PC-3 (cell line): ENCODE measurements at regions not wholly inside any gene's neighbourhood (a gene's known extent, or its start where the extent isn't known, plus 50 kb on each side); places are given as distances from the start of the nearest gene placed in this dataset.

Experiments used
- ATAC-seq: fragments of 200-7000 bp; cut with Tn5 transposase; 2 replicates; pipeline ENCODE4 v1.9.1; 2020; ENCODE audit warnings: mild to moderate bottlenecking, moderate library complexity
- BruUV-seq: library from RNA; stranded (reverse); fragments of 400-500 nt; replicated peaks from 2 replicates; lab custom pipeline; 2021; lab: Mats Ljungman, UMichigan
- CTCF ChIA-PET: fragments of 300-600 bp; sonication (Branson Sonifier 250); formaldehyde crosslinking; loops from one replicate; lab custom pipeline; 2022; ENCODE audit warnings: antibody characterized with exemption; lab: Charles Lee
- POLR2A ChIA-PET: fragments of 300-600 bp; sonication (Branson Sonifier 250); formaldehyde crosslinking; loops from one replicate; lab custom pipeline; 2022; ENCODE audit warnings: antibody characterized with exemption; ENCODE audit not compliant: unreplicated experiment; lab: Charles Lee
- DNase-seq: peaks from one replicate; pipeline ENCODE4 v3.0.0-alpha.2; 2015
- H2AFZ ChIP-seq: fragments of 300-600 bp; sonication (generic); 2 replicates; pipeline ENCODE4 v1.6.0; 2016; ENCODE audit warnings: antibody characterized with exemption, low read length
- H3F3A ChIP-seq: fragments of 300-600 bp; sonication (generic); one replicate; pipeline ENCODE4 v1.6.0; 2017; ENCODE audit warnings: antibody characterized with exemption, low read length, control low read depth, mild to moderate bottlenecking; ENCODE audit not compliant: unreplicated experiment
- H3K27ac ChIP-seq: fragments of 300-600 bp; sonication (generic); 2 replicates; pipeline ENCODE4 v1.5.1; 2016; ENCODE audit warnings: mild to moderate bottlenecking, low read length
- H3K27me3 ChIP-seq: fragments of 300-600 bp; sonication (generic); 2 replicates; pipeline ENCODE4 v1.6.1; 2016; ENCODE audit warnings: low read length, mixed read lengths
- H3K36me3 ChIP-seq: fragments of 300-600 bp; sonication (generic); 2 replicates; pipeline ENCODE4 v1.6.1; 2016; ENCODE audit warnings: low read depth, mixed run types, low read length, mixed read lengths
- H3K4me1 ChIP-seq: fragments of 300-600 bp; sonication (generic); 2 replicates; pipeline ENCODE4 v1.5.1; 2016; ENCODE audit warnings: low read length; ENCODE audit not compliant: insufficient read depth
- H3K4me2 ChIP-seq: fragments of 300-600 bp; sonication (generic); 2 replicates; pipeline ENCODE4 v1.6.0; 2016; ENCODE audit warnings: low read length
- H3K4me3 ChIP-seq: fragments of 300-600 bp; sonication (generic); 2 replicates; pipeline ENCODE4 v1.5.1; 2016; ENCODE audit warnings: mild to moderate bottlenecking, low read length, mixed read lengths
- H3K79me2 ChIP-seq: fragments of 300-600 bp; sonication (generic); 2 replicates; pipeline ENCODE4 v1.6.1; 2017; ENCODE audit warnings: low read length, mixed read lengths
- H3K9ac ChIP-seq: fragments of 300-600 bp; sonication (generic); 2 replicates; pipeline ENCODE4 v1.6.0; 2016; ENCODE audit warnings: mild to moderate bottlenecking, low read length
- H3K9me2 ChIP-seq: fragments of 300-600 bp; sonication (generic); replicated peaks from 2 replicates; pipeline ENCODE4 v1.6.1; 2016; ENCODE audit warnings: mixed run types, low read length, mixed read lengths
- H3K9me3 ChIP-seq: fragments of 300-600 bp; sonication (generic); 2 replicates; pipeline ENCODE4 v1.6.1; 2016; ENCODE audit warnings: low read length, mixed read lengths
- H4K20me1 ChIP-seq: fragments of 300-600 bp; sonication (generic); 2 replicates; pipeline ENCODE4 v1.6.1; 2016; ENCODE audit warnings: low read length, mixed read lengths
- EZH2 ChIP-seq: fragments of 300-600 bp; sonication (generic); IDR thresholded peaks from one replicate; pipeline ENCODE4 v1.6.1; 2017; ENCODE audit warnings: antibody characterized with exemption, mild to moderate bottlenecking, low read length; ENCODE audit not compliant: unreplicated experiment
- EZH2phosphoT487 ChIP-seq: fragments of 300-600 bp; sonication (generic); IDR thresholded peaks from 2 replicates; pipeline ENCODE4 v1.6.1; 2018; ENCODE audit warnings: mild to moderate bottlenecking, antibody characterized with exemption, low read length, borderline replicate concordance
- intact Hi-C: fragments of 100-400 bp; cut with micrococcal nuclease; formaldehyde crosslinking; loops from 2 replicates; pipeline ENCODE4 v1.9.0; 2023
- TF ChIP-seq, protein P1 (sequence below): fragments of 300-600 bp; sonication (generic); conservative IDR thresholded peaks from 2 replicates; pipeline ENCODE4 v1.5.1; 2017; ENCODE audit warnings: antibody characterized with exemption, low read depth, mild to moderate bottlenecking, low read length

DNA sequence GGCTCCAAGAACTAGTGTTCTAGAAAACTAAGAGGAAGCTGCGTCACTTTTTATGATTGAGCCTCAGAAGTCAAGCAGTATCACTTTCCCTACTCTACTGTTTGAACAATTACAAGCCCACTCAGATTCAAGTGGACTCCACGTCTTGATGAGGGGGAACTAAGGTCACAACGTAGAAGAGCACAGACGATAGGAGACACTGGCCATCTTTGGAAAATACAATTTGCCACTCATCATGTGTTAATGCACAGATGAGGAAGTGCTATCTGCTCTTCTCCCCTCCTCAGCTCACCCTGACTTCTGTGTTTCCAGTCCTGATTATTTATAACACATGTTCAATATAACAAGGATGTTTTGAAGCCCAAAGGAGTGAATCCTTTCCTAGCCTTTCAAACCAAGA lies 76.1 kb upstream of the CYP1B1 start:
- ATAC-seq (no peak), DNase-seq (no peak)
- Histone ChIP-seq H4K20me1 (no peaks in the 10 kb centered on the region), H3K27me3 (no peaks in the 10 kb centered on the region), H3K36me3 (no peaks in the 10 kb centered on the region), H3K9ac (no peak overlapping the region), H3K9me2 (no peaks in the 10 kb centered on the region), H2AFZ (no peak overlapping the region), H3K79me2 (no peaks in the 10 kb centered on the region), H3F3A (peaks cover 10% of the 10 kb centered on the region), H3K9me3 (no peaks in the 10 kb centered on the region), H3K4me1 (peaks cover 21% of the 10 kb centered on the region), H3K4me2 (no peak overlapping the region), H3K4me3 (no peak overlapping the region), H3K27ac (no peak overlapping the region)
- BruUV-seq = no TSS peak
- TF ChIP-seq EZH2 (no peak), EZH2phosphoT487 (no peak)
- TF ChIP-seq, protein P1, sequence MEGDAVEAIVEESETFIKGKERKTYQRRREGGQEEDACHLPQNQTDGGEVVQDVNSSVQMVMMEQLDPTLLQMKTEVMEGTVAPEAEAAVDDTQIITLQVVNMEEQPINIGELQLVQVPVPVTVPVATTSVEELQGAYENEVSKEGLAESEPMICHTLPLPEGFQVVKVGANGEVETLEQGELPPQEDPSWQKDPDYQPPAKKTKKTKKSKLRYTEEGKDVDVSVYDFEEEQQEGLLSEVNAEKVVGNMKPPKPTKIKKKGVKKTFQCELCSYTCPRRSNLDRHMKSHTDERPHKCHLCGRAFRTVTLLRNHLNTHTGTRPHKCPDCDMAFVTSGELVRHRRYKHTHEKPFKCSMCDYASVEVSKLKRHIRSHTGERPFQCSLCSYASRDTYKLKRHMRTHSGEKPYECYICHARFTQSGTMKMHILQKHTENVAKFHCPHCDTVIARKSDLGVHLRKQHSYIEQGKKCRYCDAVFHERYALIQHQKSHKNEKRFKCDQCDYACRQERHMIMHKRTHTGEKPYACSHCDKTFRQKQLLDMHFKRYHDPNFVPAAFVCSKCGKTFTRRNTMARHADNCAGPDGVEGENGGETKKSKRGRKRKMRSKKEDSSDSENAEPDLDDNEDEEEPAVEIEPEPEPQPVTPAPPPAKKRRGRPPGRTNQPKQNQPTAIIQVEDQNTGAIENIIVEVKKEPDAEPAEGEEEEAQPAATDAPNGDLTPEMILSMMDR = no peak
- ChIA-PET CTCF (no interaction called here), POLR2A (no interaction called here)
- intact Hi-C loops = no loop called here

DNA sequence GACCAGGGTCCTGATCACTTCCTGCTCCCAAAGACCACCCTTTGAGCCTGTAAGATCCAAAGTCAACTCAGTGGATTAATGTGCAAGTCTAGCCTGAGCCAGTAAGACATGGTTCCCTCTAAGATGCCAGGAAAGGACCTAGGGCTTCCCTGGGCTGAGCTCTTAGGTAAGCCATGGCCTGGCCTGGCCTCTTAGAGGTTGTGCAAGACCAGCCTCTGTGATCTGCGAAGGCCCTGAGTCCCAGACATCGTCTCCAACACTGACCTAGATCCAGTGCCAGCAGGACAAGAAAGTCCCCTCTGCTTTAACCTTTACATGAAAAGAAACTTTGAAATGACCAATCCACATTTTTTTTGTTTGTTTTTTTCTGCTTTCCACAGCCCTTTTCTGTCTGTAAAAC lies 73.6 kb upstream of the CYP1B1 start:
- H2AFZ ChIP-seq = no peak overlapping the region
- H3K4me2 ChIP-seq = no peak overlapping the region
- H3K79me2 ChIP-seq = no peaks in the 10 kb centered on the region
- H4K20me1 ChIP-seq = no peaks in the 10 kb centered on the region
- no peaks in the 10 kb centered on the region for H3K9me2 ChIP-seq
- H3K9me3 ChIP-seq = no peaks in the 10 kb centered on the region
- H3K27me3 ChIP-seq = no peaks in the 10 kb centered on the region
- peaks cover 42% of the 10 kb centered on the region for H3K4me1 ChIP-seq
- peaks cover 10% of the 10 kb centered on the region for H3F3A ChIP-seq
- H3K9ac ChIP-seq = no peak overlapping the region
- POLR2A ChIA-PET = no interaction called here
- intact Hi-C loops = no loop called here
- DNase-seq (no peak), ATAC-seq (no peak)
- no peaks in the 10 kb centered on the region for H3K36me3 ChIP-seq
- CTCF ChIA-PET = no interaction called here
- no TSS peak for BruUV-seq
- H3K4me3 ChIP-seq = no peak overlapping the region
- H3K27ac ChIP-seq = no peak overlapping the region
- TF ChIP-seq EZH2 = no peak
- TF ChIP-seq EZH2phosphoT487 = no peak
- TF ChIP-seq, protein P1 = no peak

DNA sequence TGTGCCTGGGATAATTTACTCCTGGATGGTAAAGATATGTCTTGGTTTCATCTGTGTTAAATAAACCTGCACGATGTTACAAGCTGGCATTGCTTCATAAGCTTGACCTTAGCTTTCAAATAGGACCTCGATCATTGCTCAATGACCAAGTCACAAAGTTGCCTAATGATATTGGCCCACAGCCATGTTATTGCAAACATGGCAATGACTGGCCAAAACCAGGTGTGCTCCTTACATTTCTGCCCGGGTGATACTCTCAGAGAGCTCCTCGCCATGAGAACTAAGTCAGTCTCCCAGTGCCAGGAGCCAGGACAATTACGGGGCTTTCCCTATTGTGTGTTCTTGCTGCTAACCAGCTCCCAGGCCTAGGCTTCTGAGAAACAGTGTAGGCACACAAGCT lies 72.5 kb upstream of the CYP1B1 start:
- Histone ChIP-seq H3K27me3 (no peaks in the 10 kb centered on the region), H3K4me2 (peak overlapping the region; percentile 83), H4K20me1 (no peaks in the 10 kb centered on the region), H3K36me3 (no peaks in the 10 kb centered on the region), H3K9me3 (no peaks in the 10 kb centered on the region), H3K4me1 (peaks cover 42% of the 10 kb centered on the region), H3F3A (peaks cover 10% of the 10 kb centered on the region), H3K79me2 (no peaks in the 10 kb centered on the region), H3K9ac (peak overlapping the region; percentile 76; the same call in 1 of the 2 replicates), H2AFZ (peak overlapping the region; percentile 8; the same call in 1 of the 2 replicates), H3K27ac (peak overlapping the region; percentile 98), H3K4me3 (no peak overlapping the region), H3K9me2 (no peaks in the 10 kb centered on the region)
- ChIA-PET CTCF (no interaction called here), POLR2A (no interaction called here)
- no TSS peak for BruUV-seq
- ATAC-seq (no peak), DNase-seq (peak; percentile 94)
- intact Hi-C loops = no loop called here
- TF ChIP-seq EZH2 (no peak), EZH2phosphoT487 (no peak)
- TF ChIP-seq, protein P1 = no peak
